Cardiac fibroblast (primary cell): ENCODE measurements at regions not wholly inside any gene's neighbourhood (a gene's known extent, or its start where the extent isn't known, plus 50 kb on each side); places are given as distances from the start of the nearest gene placed in this dataset.

Experiments
- DNase-seq, 2 donors: peaks; one replicate each; pipeline versions ENCODE4 v3.0.0 to v3.0.0-alpha.2; 2010; ENCODE audit warnings: low read depth in 2 of 2
- H3K4me3 ChIP-seq, 2 donors: replicated peaks in 1 of 2; 1 replicate in 1 of 2; 2 replicates in 1 of 2; pipeline ENCODE4 v1.5.1; 2011; ENCODE audit warnings: low read depth in 2 of 2, low read length in 2 of 2, mild to moderate bottlenecking in 2 of 2, moderate library complexity in 1 of 2
- CTCF ChIP-seq: IDR thresholded peaks from one replicate; pipeline ENCODE4 v1.5.1; 2011; ENCODE audit warnings: low read depth, mild to moderate bottlenecking, low read length, inconsistent platforms

- H3K4me3 ChIP-seq = no peak overlapping the region
- DNase-seq = peak in 1 of 2 donors; percentile 9
- no peak for TF ChIP-seq CTCF
These were observed 98.3 kb downstream of the FAM47B start for GRCh38 chrX:35040871-35041270.

DNA sequence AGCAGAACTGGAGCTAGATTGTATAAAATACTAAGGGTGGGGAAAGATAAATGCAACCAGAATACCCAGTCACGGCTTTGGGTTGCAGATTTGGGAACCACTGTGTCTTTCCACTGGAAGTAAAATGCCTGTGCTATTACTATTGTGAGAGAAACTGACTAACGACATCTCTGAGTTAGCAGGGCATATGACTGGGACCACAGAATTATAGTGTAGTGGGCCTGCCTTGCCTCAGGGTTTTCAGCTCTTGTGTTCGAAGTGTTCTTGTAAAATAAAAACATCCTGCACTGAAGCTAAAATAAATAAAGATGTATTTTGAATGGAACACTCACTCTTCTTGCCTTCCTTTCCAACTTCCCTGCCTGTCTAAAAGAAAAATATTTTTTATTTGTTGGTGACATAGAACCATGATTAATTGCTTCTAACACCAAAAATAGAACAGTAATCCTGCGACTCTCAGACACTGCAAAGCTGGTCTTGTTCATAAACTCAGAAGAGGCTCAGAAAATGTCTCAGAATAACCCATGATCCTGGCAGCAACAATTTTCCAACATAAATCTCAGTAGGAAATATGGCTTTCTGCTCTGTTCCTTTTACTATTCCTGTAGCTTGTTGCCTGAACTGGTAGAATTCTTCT is 104.2 kb downstream of the FAM47B start:
- TF ChIP-seq CTCF = no peak
- no peak overlapping the region for H3K4me3 ChIP-seq
- peak in 1 of 2 donors; percentile 1 for DNase-seq

GRCh38 chrX:35076061-35076460 is 133.5 kb downstream of the FAM47B start:
- DNase-seq = no peak
- no peak overlapping the region for H3K4me3 ChIP-seq
- TF ChIP-seq CTCF = no peak

DNA sequence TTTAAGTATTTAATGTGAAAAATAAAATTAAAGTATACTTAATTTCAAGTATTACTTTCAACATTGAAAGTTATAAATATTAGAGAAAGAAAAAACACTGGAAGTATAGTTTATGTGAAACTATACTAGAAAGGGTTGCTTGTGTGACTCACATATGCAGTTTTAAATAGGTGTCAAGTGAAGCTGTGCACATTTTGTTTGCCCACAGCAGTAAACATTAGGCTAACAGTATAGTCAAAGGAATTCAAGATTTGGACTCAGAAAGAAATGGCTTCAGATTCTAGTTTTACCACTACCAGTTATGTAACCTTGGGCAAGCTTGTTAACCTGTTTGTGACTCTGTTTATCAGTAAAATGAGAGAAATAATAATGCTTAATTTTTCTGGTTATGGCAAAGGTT is 148.2 kb downstream of the FAM47B start:
- no peak for TF ChIP-seq CTCF
- DNase-seq = no peak

GRCh38 chrX:35098419-35098818 is 155.8 kb downstream of the FAM47B start:
- peak; percentile 8 to 14 for DNase-seq
- H3K4me3 ChIP-seq = no peak overlapping the region
- TF ChIP-seq CTCF = no peak

More for the DNA sequence above, 148.2 kb downstream of the FAM47B start:
- H3K4me3 ChIP-seq = no peak overlapping the region

DNA sequence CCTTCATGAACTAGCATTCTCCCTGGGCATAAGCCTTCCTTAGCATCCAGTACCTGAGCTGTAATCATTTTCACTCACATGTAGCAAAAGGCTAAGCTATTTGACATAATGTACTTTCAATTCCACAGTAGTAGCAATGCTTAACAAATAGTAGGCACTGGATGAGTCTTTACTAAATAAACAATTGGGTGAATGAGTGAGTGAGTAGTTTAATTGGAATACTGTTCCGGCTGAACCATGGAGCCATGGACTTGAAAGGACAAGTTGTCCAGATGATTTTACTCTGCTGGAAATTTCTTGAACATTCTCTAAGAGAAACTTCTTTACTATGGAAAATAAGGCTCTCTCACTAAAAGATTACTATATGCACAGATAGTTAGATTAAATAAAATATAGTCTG is 159.3 kb downstream of the FAM47B start:
- H3K4me3 ChIP-seq = no peak overlapping the region
- no peak for TF ChIP-seq CTCF
- no peak for DNase-seq

DNA sequence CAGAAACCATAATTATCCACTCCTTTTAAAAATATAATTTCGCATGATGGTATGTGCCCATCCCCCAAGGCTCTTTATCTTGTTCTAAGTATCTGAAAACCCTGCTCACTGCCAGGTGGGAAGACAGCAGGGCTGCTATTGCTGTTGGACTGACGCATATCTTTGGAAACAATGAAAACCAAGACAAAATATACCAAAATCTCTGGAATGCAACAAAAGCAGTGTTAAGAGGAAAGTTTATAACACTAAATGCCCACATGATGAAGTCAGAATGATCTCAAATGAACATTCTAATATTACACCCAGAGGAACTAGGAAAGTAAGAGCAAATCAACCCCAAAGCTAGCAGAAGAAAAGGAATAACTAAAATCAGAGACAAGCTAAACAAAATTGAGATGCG is 162.0 kb downstream of the FAM47B start:
- TF ChIP-seq CTCF = no peak
- DNase-seq = no peak
- H3K4me3 ChIP-seq = no peak overlapping the region
